HepG2 (cell line): ENCODE measurements at regions not wholly inside any gene's neighbourhood (a gene's known extent, or its start where the extent isn't known, plus 50 kb on each side); places are given as distances from the start of the nearest gene placed in this dataset.
A peak's percentile ranks its signal among the peaks of the same experiment; 100 is the strongest.

Source experiments
- BRCA1 ChIP-seq: sonication (generic); formaldehyde crosslinking; IDR thresholded peaks from 2 replicates; pipeline ENCODE4 v1.4.0; 2020; ENCODE audit warnings: missing genetic modification reagents
- E2F1 ChIP-seq: sonication (generic); formaldehyde crosslinking; IDR thresholded peaks from 2 replicates; pipeline ENCODE4 v1.5.0; 2020; ENCODE audit warnings: missing genetic modification reagents
- E2F2 ChIP-seq: sonication (generic); formaldehyde crosslinking; IDR thresholded peaks from 2 replicates; pipeline ENCODE4 v1.4.0; 2020; ENCODE audit warnings: missing genetic modification reagents, borderline replicate concordance
- PRDM10 ChIP-seq: sonication (generic); formaldehyde crosslinking; IDR thresholded peaks from 2 replicates; pipeline ENCODE4 v1.4.0; 2020; ENCODE audit warnings: low read depth, missing genetic modification reagents
- SMARCE1 ChIP-seq: fragments of 450-650 bp; IDR thresholded peaks from 2 replicates; pipeline ENCODE4 v1.6.1; 2017; ENCODE audit warnings: borderline replicate concordance
- TCF7 ChIP-seq: sonication (generic); IDR thresholded peaks from 2 replicates; pipeline ENCODE4 v1.6.1; 2016; ENCODE audit warnings: antibody characterized with exemption, low read depth
- THAP11 ChIP-seq: IDR thresholded peaks from 2 replicates; pipeline ENCODE4 v1.6.1; 2016; ENCODE audit warnings: missing biosample characterization, missing genetic modification reagents
- ZBTB1 ChIP-seq: sonication (generic); formaldehyde crosslinking; IDR thresholded peaks from 2 replicates; pipeline ENCODE4 v1.4.0; 2020; ENCODE audit warnings: missing genetic modification reagents, borderline replicate concordance
- ZBTB39 ChIP-seq: sonication (generic); formaldehyde crosslinking; IDR thresholded peaks from 2 replicates; pipeline ENCODE4 v1.5.0; 2020; ENCODE audit warnings: missing genetic modification reagents
- ZHX2 ChIP-seq, 2 experiments: sonication (generic) in 1 of 2; formaldehyde crosslinking in 1 of 2; IDR thresholded peaks; 2 replicates each; pipeline versions ENCODE4 v1.6.1 to v1.9.0; 2014 to 2022; ENCODE audit warnings: antibody characterized with exemption in 1 of 2, borderline replicate concordance in 1 of 2, inconsistent platforms in 1 of 2, low read depth in 1 of 2, missing genetic modification reagents in 1 of 2
- ZNF331 ChIP-seq: sonication (generic); formaldehyde crosslinking; IDR thresholded peaks from 2 replicates; pipeline ENCODE4 v1.4.0; 2020; ENCODE audit warnings: missing genetic modification reagents

GRCh38 chr2:177332026-177332991 lies 60.3 kb upstream of the AGPS start (continued):
- TF ChIP-seq E2F2 (CRISPR knock-in tag) (no peak), SMARCE1 (no peak), THAP11 (CRISPR knock-in tag) (peak; percentile 25; the same call in 1 of the 2 replicates), PRDM10 (no peak), E2F1 (CRISPR knock-in tag) (no peak), BRCA1 (CRISPR knock-in tag) (no peak), ZBTB1 (CRISPR knock-in tag) (no peak), TCF7 (no peak), ZNF331 (CRISPR knock-in tag) (no peak), ZBTB39 (no peak), ZHX2 (IDR thresholded peaks at IDR 0.05; ENCODE audit: low read depth) (no peak), ZHX2 (CRISPR knock-in tag; IDR thresholded peaks at IDR 0.05; ENCODE audit: borderline replicate concordance) (no peak)
